Limb (tissue), 2 donors: ENCODE measurements at regions not wholly inside any gene's neighbourhood (a gene's known extent, or its start where the extent isn't known, plus 50 kb on each side); places are given as distances from the start of the nearest gene placed in this dataset.

Source experiments
- DNase-seq, 2 donors: peaks; one replicate each; pipeline ENCODE4 v3.0.0-alpha.2; 2016; ENCODE audit errors: extremely low spot score in 2 of 2

GRCh38 chr15:31805090-31805662 is 225.1 kb upstream of the CHRNA7 start:
- no peak for DNase-seq

GRCh38 chr15:31806106-31806505 is 224.2 kb upstream of the CHRNA7 start:
- DNase-seq, result no peak

GRCh38 chr15:31811641-31812040 is 218.7 kb upstream of the CHRNA7 start:
- DNase-seq, result no peak

- no peak for DNase-seq
Observed at GRCh38 chr15:31814082-31814481, 216.2 kb upstream of the CHRNA7 start.

- DNase-seq, result no peak
Observed at GRCh38 chr15:31815411-31816155, 214.7 kb upstream of the CHRNA7 start.

GRCh38 chr15:31822463-31822862 is 207.9 kb upstream of the CHRNA7 start:
- no peak for DNase-seq

- DNase-seq, result no peak
Observed at GRCh38 chr15:31824024-31824423, 206.3 kb upstream of the CHRNA7 start.

- DNase-seq, result no peak
Observed at GRCh38 chr15:31828594-31828993, 201.7 kb upstream of the CHRNA7 start.

- DNase-seq, result no peak
Observed at GRCh38 chr15:31830591-31830990, 199.7 kb upstream of the CHRNA7 start.

GRCh38 chr15:31831596-31831995 is 198.7 kb upstream of the CHRNA7 start:
- no peak for DNase-seq

GRCh38 chr15:31834654-31835053 is 195.7 kb upstream of the CHRNA7 start:
- no peak for DNase-seq

GRCh38 chr15:31839388-31839787 is 190.9 kb upstream of the CHRNA7 start:
- DNase-seq, result no peak

GRCh38 chr15:31840849-31841476 is 189.4 kb upstream of the CHRNA7 start:
- DNase-seq, result no peak

- DNase-seq, result no peak
Observed at GRCh38 chr15:31842532-31843195, 187.7 kb upstream of the CHRNA7 start.

GRCh38 chr15:31843426-31844055 is 186.8 kb upstream of the CHRNA7 start:
- no peak for DNase-seq

- DNase-seq, result no peak
Observed at GRCh38 chr15:31845791-31846190, 184.5 kb upstream of the CHRNA7 start.

GRCh38 chr15:31847961-31848360 is 182.4 kb upstream of the CHRNA7 start:
- DNase-seq, result no peak

- no peak for DNase-seq
Observed at GRCh38 chr15:31848621-31849020, 181.7 kb upstream of the CHRNA7 start.

- DNase-seq, result no peak
Observed at GRCh38 chr15:31852933-31853799, 177.1 kb upstream of the CHRNA7 start.

- DNase-seq, result no peak
Observed at GRCh38 chr15:31856581-31856980, 173.7 kb upstream of the CHRNA7 start.

- no peak for DNase-seq
Observed at GRCh38 chr15:31857194-31857593, 173.1 kb upstream of the CHRNA7 start.
